Activated CD4-positive, CD25-positive, alpha-beta regulatory T cell (primary cell): ENCODE measurements at regions not wholly inside any gene's neighbourhood (a gene's known extent, or its start where the extent isn't known, plus 50 kb on each side); places are given as distances from the start of the nearest gene placed in this dataset.

ENCODE experiments used
- DNase-seq, 4 experiments: peaks; one replicate each; lab custom pipeline; 2025; lab: John Stamatoyannopoulos, UW

GRCh38 chr12:11568155-11568761, 81.2 kb upstream of the ETV6 start:
- no peak for DNase-seq

GRCh38 chr12:11568762-11569478, 80.6 kb upstream of the ETV6 start:
- DNase-seq = no peak

GRCh38 chr12:11569716-11570115, 79.8 kb upstream of the ETV6 start:
- DNase-seq = no peak

GRCh38 chr12:11573880-11574279, 75.6 kb upstream of the ETV6 start:
- no peak for DNase-seq

GRCh38 chr12:11576104-11576503, 73.4 kb upstream of the ETV6 start:
- no peak for DNase-seq

GRCh38 chr12:11577658-11578260, 71.7 kb upstream of the ETV6 start:
- no peak for DNase-seq

GRCh38 chr12:11578461-11578993, 70.9 kb upstream of the ETV6 start:
- no peak for DNase-seq

GRCh38 chr12:11580125-11580751, 69.2 kb upstream of the ETV6 start:
- no peak for DNase-seq

- peak; percentile 32 to 60 (median 46) for DNase-seq
Measured at GRCh38 chr12:11581179-11581755, 68.2 kb upstream of the ETV6 start.

GRCh38 chr12:11584221-11584855, 65.1 kb upstream of the ETV6 start:
- DNase-seq = no peak

GRCh38 chr12:11592484-11592883, 57.0 kb upstream of the ETV6 start:
- no peak for DNase-seq

GRCh38 chr12:11593013-11593412, 56.5 kb upstream of the ETV6 start:
- no peak for DNase-seq

- DNase-seq = no peak
Measured at GRCh38 chr12:11595080-11595479, 54.4 kb upstream of the ETV6 start.

- DNase-seq = no peak
Measured at GRCh38 chr12:11596141-11596540, 53.3 kb upstream of the ETV6 start.

GRCh38 chr12:11598900-11599299, 50.6 kb upstream of the ETV6 start:
- DNase-seq = no peak
